ENCODE measurements at regions not wholly inside any gene's neighbourhood (a gene's known extent, or its start where the extent isn't known, plus 50 kb on each side); places are given as distances from the start of the nearest gene placed in this dataset.
"Not testable (repeated sequence)": the region's sequence is repeated elsewhere in the genome, so short reads cannot be mapped to it uniquely, and the experiment has no call there.

- in situ Hi-C loops (cut with MboI; ENCODE audit: low pct_unique_long_range_greater_than_20kb, low sequenced_read_pairs); DNase-seq: not testable (repeated sequence)
Observed at GRCh38 chr17:22044706-22045246, 352.5 kb downstream of the KCNJ18 start.

DNA sequence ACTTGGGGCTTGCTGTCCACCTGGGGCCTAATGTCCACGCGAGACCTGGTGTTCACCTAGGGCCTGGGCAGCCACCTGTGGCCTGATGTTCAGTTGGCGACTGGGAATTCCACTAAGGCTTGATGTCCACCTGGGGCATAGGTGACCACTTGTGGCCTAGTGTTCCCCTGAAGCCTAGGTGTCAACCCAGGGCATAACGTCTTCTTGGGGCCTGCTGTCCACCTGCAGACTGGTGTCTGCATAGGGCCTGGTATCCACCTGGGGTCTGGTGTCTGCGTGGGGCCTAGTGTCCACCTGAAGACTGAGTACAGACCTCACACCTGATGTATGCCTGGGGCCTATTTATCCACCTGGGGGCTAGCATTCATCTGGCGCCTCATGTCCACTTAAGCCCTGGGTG is 355.2 kb downstream of the KCNJ18 start:
- DNase-seq; in situ Hi-C loops (cut with MboI; ENCODE audit: low pct_unique_long_range_greater_than_20kb, low sequenced_read_pairs): not testable (repeated sequence)

GRCh38 chr17:22048226-22048625 is 355.9 kb downstream of the KCNJ18 start:
- DNase-seq; in situ Hi-C loops (cut with MboI; ENCODE audit: low pct_unique_long_range_greater_than_20kb, low sequenced_read_pairs): not testable (repeated sequence)

DNA sequence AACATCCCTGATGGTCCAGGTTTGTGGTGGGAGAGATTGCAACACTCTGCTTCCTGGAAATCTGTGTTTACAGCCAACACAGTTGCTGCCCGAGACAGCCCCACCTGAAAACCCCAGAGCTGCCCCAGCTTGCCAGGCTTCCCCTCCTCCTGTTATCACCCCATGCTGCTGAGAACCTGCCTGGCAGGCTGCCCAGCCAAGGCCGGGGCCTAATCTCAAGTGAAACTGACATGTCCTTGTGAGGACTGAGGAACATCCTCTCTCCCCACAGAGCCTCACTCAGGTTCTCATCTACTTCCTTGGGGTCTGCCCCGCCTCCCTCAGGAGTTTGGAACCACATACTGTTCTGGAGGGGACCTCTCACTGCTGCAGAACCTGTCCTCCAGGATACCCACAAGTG is 358.4 kb downstream of the KCNJ18 start:
- in situ Hi-C loops (cut with MboI; ENCODE audit: low pct_unique_long_range_greater_than_20kb, low sequenced_read_pairs); DNase-seq: not testable (repeated sequence)

DNA sequence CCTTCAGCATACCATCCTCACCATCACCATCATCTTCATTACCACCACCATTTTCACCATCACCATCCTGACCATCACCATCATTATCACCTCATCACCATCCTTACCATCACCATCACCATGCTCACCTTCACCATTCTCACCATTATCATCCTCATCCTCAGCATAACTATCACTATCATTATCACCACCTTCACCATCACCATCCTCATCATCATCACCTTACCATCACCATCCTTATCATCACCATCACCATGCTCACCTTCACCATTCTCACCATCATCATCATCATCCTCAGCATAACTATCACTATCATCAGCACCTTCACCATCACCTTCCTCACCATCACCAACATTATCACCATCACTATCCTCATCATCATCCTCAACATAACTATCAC is 360.4 kb downstream of the KCNJ18 start:
- DNase-seq; in situ Hi-C loops (cut with MboI; ENCODE audit: low pct_unique_long_range_greater_than_20kb, low sequenced_read_pairs): not testable (repeated sequence)

- in situ Hi-C loops (cut with MboI; ENCODE audit: low pct_unique_long_range_greater_than_20kb, low sequenced_read_pairs); DNase-seq: not testable (repeated sequence)
Observed at GRCh38 chr17:22056566-22056965, 364.2 kb downstream of the KCNJ18 start.

DNA sequence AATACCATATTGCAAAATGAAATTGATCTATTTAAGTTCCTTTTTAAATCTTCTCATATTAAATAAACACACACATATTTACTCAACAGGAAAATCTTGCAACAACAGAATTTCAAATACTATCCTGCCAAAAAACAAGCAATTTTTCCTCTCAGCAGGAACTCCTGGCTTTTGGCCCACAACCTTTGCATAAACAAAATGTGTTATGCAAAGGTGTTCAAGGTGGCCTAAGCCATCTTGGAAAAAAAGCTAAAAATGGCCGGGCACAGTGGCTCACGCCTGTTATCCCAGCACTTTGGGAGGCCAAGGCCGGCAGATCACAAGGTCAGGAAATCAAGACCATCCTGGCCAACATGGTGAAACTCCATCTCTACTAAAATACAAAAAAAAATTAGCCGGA is 383.6 kb downstream of the KCNJ18 start:
- DNase-seq; in situ Hi-C loops (cut with MboI; ENCODE audit: low pct_unique_long_range_greater_than_20kb, low sequenced_read_pairs): not testable (repeated sequence)

- DNase-seq; in situ Hi-C loops (cut with MboI; ENCODE audit: low pct_unique_long_range_greater_than_20kb, low sequenced_read_pairs): not testable (repeated sequence)
Observed at GRCh38 chr17:22088589-22088988, 396.3 kb downstream of the KCNJ18 start.

DNA sequence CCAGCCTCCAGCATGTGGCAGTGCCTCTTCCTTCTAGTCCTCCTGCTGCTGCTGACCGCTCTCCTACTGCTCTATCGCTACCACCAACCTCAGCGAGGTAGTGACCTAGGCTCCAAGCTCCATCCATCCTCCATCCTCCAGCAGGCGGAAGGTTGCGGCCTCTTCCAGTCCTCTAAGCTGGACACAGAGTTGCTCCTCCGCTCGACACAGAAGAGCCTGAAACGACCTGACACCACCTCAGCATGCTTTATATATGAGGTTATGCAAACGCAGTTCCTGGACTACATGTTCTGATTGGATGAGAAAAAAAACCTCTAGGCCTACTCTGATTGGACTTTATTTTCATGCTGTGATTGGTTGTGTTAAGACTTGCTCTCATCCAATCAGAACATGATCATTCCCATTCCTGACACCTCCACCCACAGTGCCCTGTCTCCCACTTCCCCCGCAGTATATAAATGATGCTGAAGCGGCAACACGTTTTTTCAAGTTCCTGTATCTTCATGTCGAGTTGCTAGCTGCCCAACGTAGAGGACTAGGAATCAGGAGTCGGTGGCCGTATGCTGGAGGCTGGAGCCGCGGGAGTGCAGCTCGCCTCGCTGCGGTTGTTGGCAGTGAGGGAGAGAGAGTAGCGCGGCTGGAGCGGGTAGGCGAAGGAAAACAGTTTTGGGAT is 398.1 kb downstream of the KCNJ18 start:
- in situ Hi-C loops (cut with MboI; ENCODE audit: low pct_unique_long_range_greater_than_20kb, low sequenced_read_pairs): no loop called here
- DNase-seq: no peak

DNA sequence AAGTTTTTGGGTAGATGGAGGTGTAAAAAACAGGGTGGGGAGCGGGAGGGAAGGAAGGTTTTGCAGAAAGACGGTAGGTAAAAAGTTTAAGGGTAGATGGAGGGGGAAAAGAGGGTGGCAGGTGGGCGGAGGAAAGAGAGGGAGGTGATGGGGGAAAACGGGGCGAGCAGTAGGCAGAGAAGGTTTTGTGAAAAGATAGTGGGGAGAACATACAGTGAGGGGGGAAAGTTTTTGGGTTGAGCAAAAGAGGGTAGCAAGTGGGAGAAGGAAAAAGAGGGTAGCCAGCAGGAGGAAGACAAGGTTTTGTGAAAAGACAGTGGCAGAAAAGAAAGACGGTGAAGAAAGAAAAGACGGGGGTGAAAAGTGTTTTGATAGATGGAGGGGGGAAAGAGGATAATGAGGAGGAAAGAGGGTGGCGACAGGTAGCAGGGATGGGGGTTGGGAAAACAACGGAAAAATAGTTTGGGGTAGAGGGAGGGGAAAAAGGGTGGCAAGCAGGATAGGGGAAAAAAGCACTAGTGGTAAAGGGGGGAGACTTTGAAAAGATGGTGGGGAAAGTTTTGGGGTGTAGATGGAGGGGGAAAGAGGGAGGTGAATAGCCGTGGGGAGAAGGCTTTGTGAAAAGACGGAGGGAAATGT is 398.8 kb downstream of the KCNJ18 start:
- DNase-seq; in situ Hi-C loops (cut with MboI; ENCODE audit: low pct_unique_long_range_greater_than_20kb, low sequenced_read_pairs): not testable (repeated sequence)

DNA sequence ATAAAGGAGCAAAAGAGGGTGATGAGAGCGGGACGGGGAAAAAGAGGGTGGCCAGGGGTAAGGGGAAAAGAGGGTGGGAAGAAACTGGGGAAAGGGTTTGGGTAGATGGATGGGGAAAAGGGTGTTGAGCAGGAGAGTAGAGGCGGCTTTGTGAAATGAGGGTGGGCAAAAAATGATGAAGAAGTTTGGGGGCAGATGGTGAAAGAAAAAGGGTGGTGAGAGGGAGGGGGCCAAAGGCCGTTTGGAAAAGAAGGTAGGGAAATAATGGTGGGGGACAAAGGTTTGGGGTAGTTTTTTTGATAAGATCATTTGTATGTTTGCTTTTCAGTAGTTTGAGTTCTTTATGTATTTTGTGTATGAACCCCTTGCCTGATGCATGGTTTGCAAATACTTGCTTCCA is 399.5 kb downstream of the KCNJ18 start:
- DNase-seq; in situ Hi-C loops (cut with MboI; ENCODE audit: low pct_unique_long_range_greater_than_20kb, low sequenced_read_pairs): not testable (repeated sequence)

- in situ Hi-C loops (cut with MboI; ENCODE audit: low pct_unique_long_range_greater_than_20kb, low sequenced_read_pairs); DNase-seq: not testable (repeated sequence)
Observed at GRCh38 chr17:22095414-22095813, 403.1 kb downstream of the KCNJ18 start.

DNA sequence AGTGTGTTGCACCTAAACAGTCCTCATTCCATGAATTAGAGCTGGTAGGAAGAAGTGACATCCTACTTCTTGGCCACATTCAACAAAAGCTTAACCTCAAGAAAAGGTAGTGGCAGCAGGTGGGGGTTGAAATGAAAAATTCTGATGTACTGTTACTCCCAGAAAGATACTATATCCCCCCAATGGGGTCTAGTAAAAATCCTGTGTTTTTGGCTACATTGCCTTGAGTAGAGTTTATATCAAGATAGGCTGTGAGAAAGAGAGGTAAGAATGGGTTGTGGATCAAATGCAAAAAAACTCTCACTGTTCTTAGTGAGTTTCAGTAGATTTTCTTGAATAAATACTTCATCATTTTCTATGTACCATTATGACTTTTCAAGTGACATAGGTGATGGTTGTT is 407.3 kb downstream of the KCNJ18 start:
- DNase-seq; in situ Hi-C loops (cut with MboI; ENCODE audit: low pct_unique_long_range_greater_than_20kb, low sequenced_read_pairs): not testable (repeated sequence)

DNA sequence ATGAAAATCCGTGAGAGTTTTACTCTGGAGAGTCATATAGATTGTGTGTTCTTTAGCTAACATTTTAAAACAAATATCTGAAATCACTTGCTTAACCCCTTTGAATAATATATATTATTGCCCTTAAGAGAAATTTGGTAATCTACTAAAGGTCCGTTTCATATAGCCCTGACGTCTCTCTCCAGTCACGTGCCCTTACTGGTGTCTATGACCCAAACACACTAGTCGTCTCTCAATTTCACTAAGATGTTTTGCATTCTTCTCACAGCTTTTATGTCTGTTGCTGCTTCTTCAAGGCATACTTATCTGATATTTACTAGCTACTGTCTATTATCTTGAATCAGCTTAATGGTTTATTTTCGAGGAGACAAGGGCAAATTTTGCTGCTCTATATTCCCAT is 409.9 kb downstream of the KCNJ18 start:
- no peak for DNase-seq
- in situ Hi-C loops (cut with MboI; ENCODE audit: low pct_unique_long_range_greater_than_20kb, low sequenced_read_pairs): no loop called here

GRCh38 chr17:22116720-22117119 is 424.4 kb downstream of the KCNJ18 start:
- in situ Hi-C loops (cut with MboI; ENCODE audit: low pct_unique_long_range_greater_than_20kb, low sequenced_read_pairs): not testable (repeated sequence)

DNA sequence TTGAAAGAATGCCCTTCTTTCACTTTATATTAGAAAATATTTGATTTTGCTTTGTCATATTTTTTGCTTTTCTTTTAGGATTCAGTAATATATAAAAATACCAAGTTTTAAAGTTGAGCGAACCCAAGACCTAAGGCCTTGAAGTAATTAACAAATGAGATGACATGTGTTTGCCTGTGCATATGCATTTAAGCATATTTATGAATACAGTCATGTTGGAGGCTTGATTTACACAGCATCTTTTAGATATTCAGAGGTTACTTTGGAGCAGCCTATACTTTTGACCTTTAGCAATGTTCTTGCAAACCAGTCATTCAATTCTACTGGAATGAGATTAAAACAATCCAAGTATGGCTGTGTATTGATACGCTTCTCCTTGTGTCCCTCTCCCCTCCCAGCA is 425.1 kb downstream of the KCNJ18 start:
- in situ Hi-C loops (cut with MboI; ENCODE audit: low pct_unique_long_range_greater_than_20kb, low sequenced_read_pairs): not testable (repeated sequence)

More at GRCh38 chr17:22116720-22117119, 424.4 kb downstream of the KCNJ18 start:
- DNase-seq: not testable (repeated sequence)

DNA sequence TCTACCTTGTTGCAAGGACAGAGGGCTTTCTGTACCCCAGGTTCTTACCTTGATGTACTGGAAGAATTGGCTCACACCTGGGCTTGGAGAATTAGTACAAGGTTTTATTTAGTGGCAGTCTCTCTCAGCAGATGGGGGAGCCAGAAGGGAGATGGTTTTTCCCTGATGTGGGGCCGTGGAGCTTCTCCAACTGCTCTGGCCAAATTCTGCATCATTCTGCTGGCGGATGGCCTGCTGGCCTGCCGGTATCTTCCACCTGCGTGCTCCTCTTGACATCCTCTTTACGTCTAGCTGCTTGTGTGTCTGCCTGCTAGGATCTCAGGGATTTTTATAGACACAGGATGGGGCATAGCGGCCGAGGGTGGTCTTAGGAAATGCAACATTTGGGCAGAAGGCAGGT is 426.7 kb downstream of the KCNJ18 start:
- DNase-seq; in situ Hi-C loops (cut with MboI; ENCODE audit: low pct_unique_long_range_greater_than_20kb, low sequenced_read_pairs): not testable (repeated sequence)

More for the DNA sequence above, 425.1 kb downstream of the KCNJ18 start:
- not testable (repeated sequence) for DNase-seq

DNA sequence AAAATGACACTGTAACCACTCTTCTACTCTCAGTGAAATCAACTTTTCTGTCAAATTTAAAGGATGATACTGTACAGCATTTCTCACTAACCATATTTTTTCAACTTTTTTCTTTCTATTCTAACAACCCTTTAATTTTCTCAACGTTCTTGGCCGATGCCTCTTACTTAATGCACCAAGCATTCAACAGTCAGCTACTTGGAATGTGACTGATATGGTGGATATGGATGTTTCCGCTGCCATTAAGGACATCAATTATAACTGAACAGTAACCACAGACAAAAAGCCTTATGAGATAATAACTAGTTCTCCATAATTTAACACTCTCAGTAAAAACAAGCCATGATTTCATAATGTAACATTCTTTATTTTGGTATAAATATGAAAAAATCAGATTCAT is 427.4 kb downstream of the KCNJ18 start:
- in situ Hi-C loops (cut with MboI; ENCODE audit: low pct_unique_long_range_greater_than_20kb, low sequenced_read_pairs); DNase-seq: not testable (repeated sequence)

DNA sequence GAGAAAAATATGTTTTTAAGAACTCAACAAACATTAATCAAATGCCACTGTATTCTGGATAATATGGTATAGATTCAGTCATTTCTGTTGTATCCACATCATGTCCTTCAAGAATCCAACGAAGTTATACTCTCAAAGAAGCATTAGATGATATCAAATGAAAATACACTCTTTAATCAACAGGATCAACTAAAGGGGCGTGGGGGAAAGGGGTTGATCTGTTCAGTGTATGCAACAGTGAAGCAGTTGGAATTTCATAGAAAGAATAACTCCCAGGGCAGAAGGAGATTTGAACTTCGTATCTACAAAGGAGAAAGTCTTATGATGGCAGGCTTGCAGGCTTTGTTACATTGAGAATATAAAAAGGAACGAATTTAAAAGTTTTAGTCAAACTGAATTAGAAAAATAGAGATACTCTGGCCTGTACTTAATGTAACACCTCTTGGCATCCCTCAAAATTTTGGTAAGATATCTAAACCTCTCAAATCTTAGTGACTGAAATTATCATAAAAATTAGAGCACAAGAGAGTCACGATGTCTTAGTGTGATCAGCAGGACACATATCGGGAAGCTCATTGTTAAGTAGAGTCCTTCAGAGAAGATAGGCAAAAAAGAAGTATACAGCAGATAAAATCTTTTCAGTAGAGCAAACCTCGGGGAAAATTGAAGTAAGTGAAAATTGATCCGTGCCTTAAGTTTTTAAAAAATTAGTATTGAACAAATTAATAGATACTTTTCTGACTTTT is 431.4 kb downstream of the KCNJ18 start:
- in situ Hi-C loops (cut with MboI; ENCODE audit: low pct_unique_long_range_greater_than_20kb, low sequenced_read_pairs): no loop called here
- DNase-seq: no peak

DNA sequence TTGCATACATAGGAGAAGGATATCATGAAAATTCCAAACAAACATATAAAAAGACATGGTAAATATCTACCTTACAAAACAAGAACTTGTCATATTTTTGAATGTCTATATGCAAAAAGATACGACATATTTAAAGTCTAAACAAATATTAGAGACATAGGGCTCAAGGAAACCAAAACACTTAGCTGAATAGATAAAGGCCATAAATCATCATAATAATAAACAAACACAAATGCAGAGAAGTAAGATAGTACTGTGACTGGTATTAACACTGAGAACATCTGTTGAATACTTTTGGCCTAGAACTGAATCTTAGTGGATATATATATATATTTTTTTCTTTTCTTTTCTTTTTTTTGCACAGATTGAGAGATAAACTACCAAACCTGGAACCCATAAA is 435.8 kb downstream of the KCNJ18 start:
- DNase-seq: no peak
- in situ Hi-C loops (cut with MboI; ENCODE audit: low pct_unique_long_range_greater_than_20kb, low sequenced_read_pairs): no loop called here

Measured in KBM-7 (cell line).